Naive thymus-derived CD4-positive, alpha-beta T cell (primary cell): ENCODE measurements at regions not wholly inside any gene's neighbourhood (a gene's known extent, or its start where the extent isn't known, plus 50 kb on each side); places are given as distances from the start of the nearest gene placed in this dataset.

Source experiments
- ATAC-seq: fragments of 150-1000 bp; cut with Tn5 transposase; 2 replicates; pipeline ENCODE4 v1.10.0; 2021; ENCODE audit warnings: mild to moderate bottlenecking, moderate library complexity
- CTCF ChIA-PET: fragments of 350-600 bp; sonication (Branson Sonifier 250); formaldehyde crosslinking; loops from one replicate; lab custom pipeline; 2021; ENCODE audit warnings: antibody characterized with exemption; lab: Charles Lee
- POLR2A ChIA-PET: fragments of 350-600 bp; sonication (Branson Sonifier 250); formaldehyde crosslinking; loops from one replicate; lab custom pipeline; 2021; ENCODE audit warnings: antibody characterized with exemption, inconsistent platforms; lab: Charles Lee
- DNase-seq, 9 donors: peaks; one replicate each; pipeline versions ENCODE4 v3.0.0 to v3.0.0-alpha.2; 2020 to 2022; ENCODE audit warnings: mixed read lengths in 1 of 9
- H3K27ac ChIP-seq: one replicate; pipeline ENCODE4 v1.7.0; 2013; ENCODE audit warnings: mild to moderate bottlenecking, low read depth, low read length, moderate library complexity
- H3K27me3 ChIP-seq, 2 donors: one replicate each; pipeline ENCODE4 v1.7.0; 2013; ENCODE audit warnings: low read length in 2 of 2, mild to moderate bottlenecking in 2 of 2, moderate library complexity in 2 of 2; ENCODE audit not compliant: control insufficient read depth in 2 of 2, insufficient read depth in 2 of 2
- H3K36me3 ChIP-seq, 3 experiments: 1 replicate in 2 of 3; 2 replicates in 1 of 3; pipeline ENCODE4 v1.7.0; 2013; ENCODE audit warnings: low read length in 3 of 3, mild to moderate bottlenecking in 3 of 3, moderate library complexity in 1 of 3; ENCODE audit not compliant: insufficient read depth in 3 of 3, control insufficient read depth in 2 of 3
- H3K4me1 ChIP-seq, 2 donors: one replicate each; pipeline ENCODE4 v1.7.0; 2013; ENCODE audit warnings: low read length in 2 of 2, mild to moderate bottlenecking in 2 of 2, moderate library complexity in 1 of 2; ENCODE audit not compliant: control insufficient read depth in 2 of 2, insufficient read depth in 2 of 2
- H3K4me3 ChIP-seq: 2 replicates; pipeline ENCODE4 v1.7.0; 2013; ENCODE audit warnings: mild to moderate bottlenecking, low read length
- H3K9me3 ChIP-seq, 3 experiments: 1 replicate in 2 of 3; 2 replicates in 1 of 3; pipeline ENCODE4 v1.7.0; 2013; ENCODE audit warnings: low read length in 3 of 3; ENCODE audit not compliant: control insufficient read depth in 2 of 3
- H3K27ac Mint-ChIP-seq, 9 donors: one replicate each; pipeline ENCODE4 v1.8.0; 2020 to 2022; ENCODE audit warnings: mixed read lengths in 9 of 9, mild to moderate bottlenecking in 8 of 9, moderate library complexity in 5 of 9, inconsistent platforms in 2 of 9
- H3K27me3 Mint-ChIP-seq, 5 donors: one replicate each; pipeline ENCODE4 v1.8.0; 2021 to 2022; ENCODE audit warnings: mixed read lengths in 5 of 5, mild to moderate bottlenecking in 1 of 5
- H3K36me3 Mint-ChIP-seq, 5 donors: one replicate each; pipeline ENCODE4 v1.8.0; 2020 to 2022; ENCODE audit warnings: mixed read lengths in 5 of 5, mild to moderate bottlenecking in 3 of 5, inconsistent platforms in 1 of 5
- H3K4me1 Mint-ChIP-seq, 7 donors: one replicate each; pipeline ENCODE4 v1.8.0; 2020 to 2022; ENCODE audit warnings: mixed read lengths in 7 of 7, mild to moderate bottlenecking in 3 of 7, inconsistent platforms in 1 of 7
- H3K4me3 Mint-ChIP-seq, 10 donors: one replicate each; pipeline ENCODE4 v1.8.0; 2020 to 2022; ENCODE audit warnings: mild to moderate bottlenecking in 10 of 10, mixed read lengths in 10 of 10, moderate library complexity in 6 of 10, inconsistent platforms in 2 of 10
- H3K9me3 Mint-ChIP-seq, 11 donors: one replicate each; pipeline ENCODE4 v1.8.0; 2020 to 2022; ENCODE audit warnings: mixed read lengths in 11 of 11, mild to moderate bottlenecking in 4 of 11, inconsistent platforms in 1 of 11, moderate library complexity in 1 of 11
- intact Hi-C, 2 donors: fragments of 100-400 bp; cut with micrococcal nuclease; formaldehyde crosslinking; loops; one replicate each; pipeline ENCODE4 v1.15.1; 2023

DNA sequence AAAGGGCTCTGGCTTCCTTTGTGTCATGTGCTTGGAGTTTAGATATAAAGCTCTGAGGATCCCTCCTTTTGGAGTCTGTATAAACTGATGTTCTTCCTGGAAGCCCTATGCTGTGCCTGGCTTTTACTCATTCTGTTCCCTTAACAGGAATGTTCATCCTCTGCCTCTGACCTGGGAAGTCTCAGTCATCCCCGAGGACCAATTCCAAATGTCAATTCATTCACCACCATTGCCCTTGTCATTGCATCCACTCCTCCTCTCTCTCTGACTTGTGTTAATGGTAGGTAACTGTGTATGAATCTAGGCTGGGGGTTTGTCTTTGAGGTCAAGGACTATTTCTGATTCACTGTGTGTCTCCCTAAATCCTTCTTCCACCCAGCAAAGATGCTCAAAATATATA is 204.2 kb upstream of the CAMK1G start:
- H3K27ac ChIP-seq = no peak overlapping the region
- H3K4me3 Mint-ChIP-seq = no peak overlapping the region

DNA sequence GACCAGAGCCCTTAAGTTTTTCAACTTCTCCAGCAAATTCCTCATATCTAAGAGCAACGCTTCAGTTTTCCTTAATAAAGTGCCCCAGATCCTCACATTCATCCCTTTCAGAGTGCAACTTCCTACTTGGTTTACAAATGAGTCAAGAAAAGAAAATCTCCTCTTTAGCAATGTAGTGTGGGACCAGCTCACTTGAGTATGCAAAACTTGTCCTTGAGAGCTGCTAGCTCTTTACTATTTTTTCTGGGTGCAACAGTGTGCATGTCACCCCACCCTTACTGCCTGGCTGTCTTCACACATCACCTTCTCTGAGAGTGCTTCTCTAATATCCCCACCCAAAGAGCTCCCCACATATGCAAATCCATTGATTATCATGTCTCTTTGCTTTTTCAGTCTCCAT is 203.1 kb upstream of the CAMK1G start:
- Mint-ChIP-seq H3K4me1 (peaks cover 0 to 1% (median 0%) of the 10 kb centered on the region in 7 donors), H3K27ac (no peak overlapping the region), H3K36me3 (no peaks in the 10 kb centered on the region), H3K9me3 (no peaks in the 10 kb centered on the region), H3K27me3 (peaks cover 0 to 8% (median 5%) of the 10 kb centered on the region in 5 donors), H3K4me3 (no peak overlapping the region)
- no peaks in the 10 kb centered on the region for H3K27me3 ChIP-seq
- ATAC-seq (no peak), DNase-seq (no peak)
- intact Hi-C loops = no loop called here
- no peaks in the 10 kb centered on the region for H3K36me3 ChIP-seq
- CTCF ChIA-PET = no interaction called here
- no peak overlapping the region for H3K27ac ChIP-seq
- H3K9me3 ChIP-seq = no peaks in the 10 kb centered on the region
- POLR2A ChIA-PET = no interaction called here
- H3K4me1 ChIP-seq = no peaks in the 10 kb centered on the region
- H3K4me3 ChIP-seq = no peak overlapping the region

More for the DNA sequence above, 204.2 kb upstream of the CAMK1G start:
- Histone ChIP-seq H3K9me3 (no peaks in the 10 kb centered on the region), H3K4me1 (no peaks in the 10 kb centered on the region), H3K4me3 (no peak overlapping the region), H3K27me3 (no peaks in the 10 kb centered on the region), H3K36me3 (no peaks in the 10 kb centered on the region)
- Mint-ChIP-seq H3K9me3 (peaks cover 0 to 2% (median 0%) of the 10 kb centered on the region in 11 donors), H3K36me3 (no peaks in the 10 kb centered on the region), H3K27ac (no peak overlapping the region), H3K4me1 (peaks cover 0 to 1% (median 0%) of the 10 kb centered on the region in 7 donors), H3K27me3 (peaks cover 0 to 12% (median 5%) of the 10 kb centered on the region in 5 donors)
- DNase-seq (no peak), ATAC-seq (no peak)
- ChIA-PET CTCF (no interaction called here), POLR2A (no interaction called here)
- intact Hi-C loops = no loop called here

DNA sequence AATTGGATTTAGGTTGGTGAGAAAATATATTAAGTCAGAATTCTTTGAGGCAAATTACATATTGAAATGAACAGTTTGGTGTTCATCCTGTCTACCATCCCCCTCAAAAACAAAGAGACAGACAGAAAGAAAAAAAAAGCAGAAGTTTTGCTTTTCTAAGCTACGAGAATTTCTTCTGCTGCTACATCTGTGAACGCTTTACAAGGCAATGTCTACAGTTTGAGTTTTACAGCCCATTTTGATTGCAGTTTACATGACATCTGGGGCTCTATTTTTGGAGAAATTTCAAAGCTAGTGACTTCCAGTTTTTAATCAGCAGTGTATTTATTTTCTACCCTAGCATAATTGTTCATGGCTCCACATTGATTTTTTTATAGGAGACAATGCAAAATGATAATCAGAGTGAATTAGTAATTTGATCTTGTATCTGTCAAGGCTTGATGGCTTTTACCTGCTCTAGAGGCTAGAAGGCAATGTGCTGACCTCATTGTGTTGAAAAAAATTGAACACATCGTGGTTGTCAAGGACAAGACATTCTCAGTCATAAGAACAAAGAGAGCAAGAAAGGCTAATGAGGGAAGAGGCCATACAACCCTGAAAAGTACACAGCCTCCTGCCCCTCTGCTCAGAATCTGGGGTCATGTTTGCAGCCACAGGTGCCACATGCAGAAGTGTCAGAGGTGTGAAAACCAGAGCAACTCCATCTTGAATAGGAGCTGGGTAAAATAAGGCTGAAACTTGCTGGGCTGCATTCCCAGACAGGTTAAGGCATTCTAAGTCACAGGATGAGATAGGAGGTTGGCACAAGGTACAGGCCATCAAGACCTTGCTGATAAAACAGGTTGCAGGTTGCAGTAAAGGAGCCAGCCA is 201.0 kb upstream of the CAMK1G start:
- DNase-seq (no peak), ATAC-seq (no peak)
- ChIA-PET CTCF (no interaction called here), POLR2A (no interaction called here)
- Histone ChIP-seq H3K36me3 (no peaks in the 10 kb centered on the region), H3K9me3 (no peaks in the 10 kb centered on the region), H3K27me3 (no peaks in the 10 kb centered on the region), H3K4me1 (no peaks in the 10 kb centered on the region), H3K27ac (no peak overlapping the region), H3K4me3 (no peak overlapping the region)
- intact Hi-C loops = no loop called here
- H3K27me3 Mint-ChIP-seq = peaks cover 0 to 8% (median 3%) of the 10 kb centered on the region in 5 donors
- H3K27ac Mint-ChIP-seq = no peak overlapping the region
- H3K36me3 Mint-ChIP-seq = no peaks in the 10 kb centered on the region
- no peaks in the 10 kb centered on the region for H3K9me3 Mint-ChIP-seq
- H3K4me3 Mint-ChIP-seq = no peak overlapping the region
- H3K4me1 Mint-ChIP-seq = peaks cover 0 to 1% (median 0%) of the 10 kb centered on the region in 7 donors

DNA sequence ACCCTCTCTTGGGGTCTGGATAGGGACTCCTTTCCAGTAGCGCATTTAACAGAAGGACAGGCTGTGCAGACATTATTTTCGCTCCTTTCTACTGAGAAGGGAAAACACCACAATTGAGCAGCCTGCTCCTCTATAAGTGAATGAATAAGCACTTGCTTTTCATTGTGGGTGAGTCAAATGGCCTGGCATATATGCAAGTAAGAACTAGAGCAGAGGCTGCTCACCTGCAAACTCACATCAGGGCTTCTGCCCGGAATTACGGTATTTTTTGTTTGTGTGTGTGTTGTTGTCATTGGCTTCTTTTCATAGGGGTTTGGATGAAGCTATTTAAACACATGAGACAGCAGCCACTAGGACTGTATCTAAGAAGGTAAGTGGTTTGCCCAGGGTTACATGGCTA is 200.1 kb upstream of the CAMK1G start:
- ATAC-seq (no peak), DNase-seq (no peak)
- intact Hi-C loops = no loop called here
- Mint-ChIP-seq H3K4me3 (no peak overlapping the region), H3K27ac (no peak overlapping the region), H3K9me3 (no peaks in the 10 kb centered on the region), H3K36me3 (no peaks in the 10 kb centered on the region), H3K4me1 (peaks cover 0 to 4% (median 0%) of the 10 kb centered on the region in 7 donors), H3K27me3 (peaks cover 0 to 7% (median 3%) of the 10 kb centered on the region in 5 donors)
- H3K27ac ChIP-seq = no peak overlapping the region
- H3K4me1 ChIP-seq = no peaks in the 10 kb centered on the region
- H3K27me3 ChIP-seq = no peaks in the 10 kb centered on the region
- POLR2A ChIA-PET = no interaction called here
- CTCF ChIA-PET = no interaction called here
- no peak overlapping the region for H3K4me3 ChIP-seq
- no peaks in the 10 kb centered on the region for H3K9me3 ChIP-seq
- no peaks in the 10 kb centered on the region for H3K36me3 ChIP-seq

DNA sequence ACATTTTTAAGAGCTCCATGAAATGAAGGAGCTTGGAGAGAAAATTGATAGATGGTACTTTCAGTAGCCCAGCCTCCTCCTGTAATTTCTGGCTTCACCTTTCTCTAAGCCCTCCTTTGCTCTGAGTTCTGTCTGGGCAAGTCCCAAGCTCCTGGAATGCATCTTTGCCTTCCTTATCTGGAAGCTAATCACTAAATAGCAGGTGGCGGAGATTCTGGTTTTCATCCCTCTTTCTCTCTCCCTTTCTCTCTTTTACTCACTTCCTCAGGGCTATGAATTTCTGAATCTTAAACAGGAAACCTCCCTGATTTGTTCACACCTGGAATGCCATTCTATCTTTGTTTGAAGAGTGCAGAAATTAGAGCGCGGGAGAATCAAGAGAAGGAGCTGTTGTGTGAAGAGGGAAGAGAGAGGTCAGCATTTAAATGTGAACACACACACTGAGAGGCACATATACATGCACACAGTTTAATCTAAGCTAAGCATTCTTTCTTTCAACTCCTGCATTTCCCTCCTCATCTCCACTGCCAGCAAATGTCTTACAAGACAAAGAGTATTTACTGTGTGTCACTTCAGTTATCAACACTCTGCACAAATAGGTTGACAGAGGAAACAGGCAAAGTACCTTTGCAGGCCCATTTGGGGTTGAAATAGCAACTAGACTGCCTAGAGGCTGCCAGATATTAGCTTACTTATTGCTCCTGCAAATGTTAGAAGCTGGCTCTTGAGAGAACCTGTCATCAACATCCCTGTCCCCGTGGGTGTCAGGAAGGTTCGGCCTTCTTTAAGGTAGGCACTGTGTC is 199.4 kb upstream of the CAMK1G start:
- DNase-seq (no peak), ATAC-seq (no peak)
- H3K36me3 Mint-ChIP-seq = no peaks in the 10 kb centered on the region
- Histone ChIP-seq H3K36me3 (no peaks in the 10 kb centered on the region), H3K4me1 (no peaks in the 10 kb centered on the region), H3K9me3 (no peaks in the 10 kb centered on the region), H3K27ac (no peak overlapping the region), H3K27me3 (no peaks in the 10 kb centered on the region), H3K4me3 (no peak overlapping the region)
- H3K27ac Mint-ChIP-seq = no peak overlapping the region
- peaks cover 0 to 11% (median 4%) of the 10 kb centered on the region in 5 donors for H3K27me3 Mint-ChIP-seq
- peaks cover 0 to 4% (median 0%) of the 10 kb centered on the region in 7 donors for H3K4me1 Mint-ChIP-seq
- H3K4me3 Mint-ChIP-seq = no peak overlapping the region
- H3K9me3 Mint-ChIP-seq = no peaks in the 10 kb centered on the region
- ChIA-PET POLR2A (no interaction called here), CTCF (no interaction called here)
- intact Hi-C loops = no loop called here

DNA sequence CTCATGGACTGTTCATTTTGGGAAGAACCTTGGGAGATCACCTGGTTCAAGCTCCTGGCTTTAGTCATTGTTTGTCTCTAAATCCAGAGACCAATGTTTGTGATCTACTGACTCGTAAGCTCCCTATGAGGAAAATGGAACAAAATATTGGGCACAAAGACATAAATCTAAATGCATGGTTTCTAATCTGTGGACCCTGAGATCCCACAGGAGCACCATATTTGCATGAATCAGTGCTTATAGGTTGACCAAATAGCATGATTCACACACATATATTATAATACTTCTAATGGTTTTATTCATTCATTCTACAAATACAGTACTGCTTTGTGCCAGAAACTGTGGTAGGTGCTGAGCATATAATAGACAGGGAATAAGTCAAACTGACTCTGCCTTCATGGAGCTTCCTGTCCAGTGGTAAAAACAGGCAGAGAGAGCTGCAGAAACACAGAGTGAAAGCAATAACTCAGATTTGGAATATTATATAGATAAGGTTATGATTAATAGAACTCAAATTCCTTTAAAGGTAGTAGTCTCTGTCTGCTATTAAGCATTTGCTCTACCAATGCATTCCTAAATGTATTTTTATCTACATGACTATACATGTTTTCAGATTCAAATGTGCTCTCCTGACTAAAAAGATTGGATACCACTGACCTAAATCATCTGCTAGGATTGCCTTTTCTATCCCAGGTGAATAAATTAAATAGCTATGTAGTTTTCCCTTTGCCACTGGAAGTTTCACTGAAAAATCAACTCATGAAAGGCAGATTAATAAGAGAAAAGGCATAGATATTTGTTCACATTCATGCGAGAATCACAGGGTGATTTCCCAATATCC is 198.6 kb upstream of the CAMK1G start:
- no peaks in the 10 kb centered on the region for H3K36me3 ChIP-seq
- no peak overlapping the region for H3K4me3 Mint-ChIP-seq
- no peak overlapping the region for H3K4me3 ChIP-seq
- POLR2A ChIA-PET = no interaction called here
- CTCF ChIA-PET = no interaction called here
- intact Hi-C loops = no loop called here
- H3K27ac ChIP-seq = no peak overlapping the region
- ATAC-seq (no peak), DNase-seq (no peak)
- peaks cover 0 to 4% (median 0%) of the 10 kb centered on the region in 7 donors for H3K4me1 Mint-ChIP-seq
- no peaks in the 10 kb centered on the region for H3K27me3 ChIP-seq
- peaks cover 0 to 16% (median 5%) of the 10 kb centered on the region in 5 donors for H3K27me3 Mint-ChIP-seq
- no peaks in the 10 kb centered on the region for H3K9me3 Mint-ChIP-seq
- H3K4me1 ChIP-seq = no peaks in the 10 kb centered on the region
- H3K27ac Mint-ChIP-seq = no peak overlapping the region
- no peaks in the 10 kb centered on the region for H3K9me3 ChIP-seq
- H3K36me3 Mint-ChIP-seq = no peaks in the 10 kb centered on the region
